HG02610 (cell line): ENCODE measurements at regions not wholly inside any gene's neighbourhood (a gene's known extent, or its start where the extent isn't known, plus 50 kb on each side); places are given as distances from the start of the nearest gene placed in this dataset.

Source experiments
- ATAC-seq: cut with Tn5 transposase; IDR thresholded peaks from one replicate; pipeline ENCODE4 v1.9.1; 2021; ENCODE audit warnings: mild to moderate bottlenecking, moderate library complexity; ENCODE audit not compliant: unreplicated experiment

DNA sequence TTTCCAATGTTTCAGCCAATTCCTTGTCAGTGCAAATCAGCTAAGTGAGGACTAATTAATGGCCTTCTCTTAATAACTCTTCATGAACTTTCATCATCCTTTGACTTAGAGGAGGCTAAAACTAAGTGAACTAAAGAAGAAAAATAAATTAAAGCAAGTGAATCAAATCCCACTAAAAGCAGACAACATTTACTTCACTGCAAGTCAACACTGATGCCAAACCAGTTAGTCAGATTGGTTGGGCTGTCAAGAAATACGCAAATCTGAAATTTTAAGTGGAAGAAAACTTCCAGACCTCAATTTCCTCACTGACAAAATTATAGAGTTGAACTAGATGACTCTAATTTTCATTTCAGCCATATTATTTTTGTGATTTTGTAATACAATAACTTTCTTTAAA lies 137.2 kb upstream of the PRLR start:
- ATAC-seq: no peak

DNA sequence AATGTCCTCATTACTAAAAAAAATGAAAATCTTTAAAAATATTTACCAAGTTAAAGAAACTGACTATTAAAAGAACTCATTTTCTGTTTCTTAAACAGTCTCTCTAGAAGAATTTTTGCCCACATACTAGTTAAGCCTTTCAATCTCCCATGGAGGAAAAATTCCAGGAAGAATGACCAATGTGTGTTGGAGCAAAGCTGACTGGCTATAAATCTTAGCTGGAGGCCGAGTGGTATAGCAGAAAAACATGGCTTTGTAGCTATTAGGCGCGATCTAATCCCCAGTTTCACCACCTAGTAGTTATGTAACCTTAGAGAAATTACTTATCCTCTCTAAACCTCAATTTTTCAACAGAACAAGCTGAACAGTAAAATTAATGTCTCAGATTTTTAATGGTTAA lies 135.5 kb upstream of the PRLR start:
- ATAC-seq: no peak

DNA sequence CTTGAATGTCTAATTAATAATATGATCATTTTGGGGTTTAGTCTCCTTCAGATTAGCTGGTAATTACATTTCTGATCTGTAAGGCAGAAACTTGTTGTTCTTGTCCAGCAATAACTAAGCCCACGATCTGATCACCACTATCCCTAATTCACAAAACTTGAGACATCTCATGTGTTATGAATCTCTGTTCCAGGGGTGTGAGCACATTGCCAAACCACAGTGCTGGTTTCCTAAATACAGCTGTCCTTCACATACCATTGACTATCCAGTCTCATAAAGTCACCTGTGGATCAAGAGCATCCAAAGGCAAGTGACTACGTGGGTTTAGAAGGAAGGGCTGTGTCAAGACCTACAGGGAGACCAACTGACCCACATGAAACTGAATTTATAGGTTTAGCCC lies 134.1 kb upstream of the PRLR start:
- no peak for ATAC-seq

DNA sequence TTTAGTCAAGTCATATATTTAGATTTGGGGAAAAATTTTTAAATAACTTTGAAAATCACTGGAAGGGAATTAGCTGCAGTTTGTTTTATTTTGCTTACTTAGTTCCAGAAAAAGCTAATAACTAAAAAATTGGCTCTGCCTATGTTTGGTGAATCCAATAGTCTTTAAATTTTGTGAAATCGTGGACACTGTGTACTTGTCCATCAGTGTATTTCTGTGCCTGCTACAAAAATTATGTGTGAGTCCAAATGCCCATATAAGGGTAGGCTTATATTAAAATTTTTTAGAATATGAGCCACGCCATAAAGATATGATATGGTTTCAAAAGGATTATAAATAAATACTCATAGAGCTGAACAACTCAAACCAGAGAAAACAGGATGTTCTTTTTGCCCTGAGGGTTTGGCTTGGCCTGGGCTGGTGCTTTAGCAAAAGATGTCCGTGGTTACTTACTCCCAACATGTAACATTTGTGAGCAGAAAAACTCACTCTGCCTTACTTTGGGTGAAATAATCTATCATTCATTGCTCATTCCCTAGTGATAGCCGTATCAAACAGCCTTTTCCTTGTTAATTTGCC lies 133.2 kb upstream of the PRLR start:
- ATAC-seq: no peak

DNA sequence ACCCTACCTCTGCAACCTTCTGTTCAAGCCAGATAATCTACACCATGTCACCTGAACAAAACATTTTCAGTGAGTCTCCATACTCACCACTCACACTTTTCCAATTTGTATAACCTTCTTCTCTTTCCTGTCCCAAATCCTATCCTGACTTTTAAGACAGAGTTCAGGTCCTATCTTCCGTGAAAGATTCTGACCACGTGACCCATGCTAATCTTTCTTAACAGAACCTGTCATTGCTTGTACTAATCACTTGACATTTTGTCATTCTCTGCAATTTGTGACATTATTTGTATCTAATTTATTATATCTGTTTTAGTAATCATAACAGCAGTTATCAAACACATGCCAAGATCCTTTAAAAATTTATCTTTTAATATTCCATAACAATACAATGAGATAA lies 132.5 kb upstream of the PRLR start:
- no peak for ATAC-seq

DNA sequence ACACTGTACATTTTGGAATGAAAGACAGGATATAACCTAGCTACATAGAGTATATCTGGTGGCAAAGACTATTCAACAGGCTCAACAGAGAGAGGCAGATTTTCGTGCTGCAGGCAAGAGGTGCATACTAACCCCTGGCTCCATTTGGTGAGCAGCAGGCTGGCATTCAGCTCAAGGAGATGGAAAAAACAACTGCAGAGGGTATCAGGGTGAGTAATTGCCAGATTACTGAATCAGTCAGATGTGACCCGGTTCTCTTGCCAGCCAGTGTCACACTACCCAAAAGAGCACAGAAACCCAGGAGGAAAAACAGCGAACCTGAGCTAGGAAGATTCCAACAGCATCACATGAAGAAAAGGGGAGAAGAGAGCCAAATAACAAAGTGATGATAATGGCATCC lies 130.4 kb upstream of the PRLR start:
- no peak for ATAC-seq

DNA sequence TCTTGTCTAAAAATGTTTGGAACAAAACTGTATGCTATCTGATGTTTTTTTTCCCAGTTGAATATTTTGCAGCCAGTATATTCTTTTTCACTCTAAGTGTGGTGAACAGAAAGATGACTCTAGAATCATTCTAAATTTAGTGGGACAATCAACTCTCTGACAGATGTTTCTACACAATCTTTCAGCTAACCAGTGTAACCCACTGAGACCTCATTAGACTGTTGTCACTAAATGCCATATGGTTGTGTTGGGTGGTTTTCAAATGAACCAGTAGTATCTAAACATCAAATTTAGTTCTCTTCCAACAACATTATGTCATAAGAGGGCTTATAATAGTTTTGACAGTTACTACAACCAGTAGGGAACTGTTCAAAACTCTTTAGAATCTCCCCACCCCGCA lies 129.6 kb upstream of the PRLR start:
- no peak for ATAC-seq

DNA sequence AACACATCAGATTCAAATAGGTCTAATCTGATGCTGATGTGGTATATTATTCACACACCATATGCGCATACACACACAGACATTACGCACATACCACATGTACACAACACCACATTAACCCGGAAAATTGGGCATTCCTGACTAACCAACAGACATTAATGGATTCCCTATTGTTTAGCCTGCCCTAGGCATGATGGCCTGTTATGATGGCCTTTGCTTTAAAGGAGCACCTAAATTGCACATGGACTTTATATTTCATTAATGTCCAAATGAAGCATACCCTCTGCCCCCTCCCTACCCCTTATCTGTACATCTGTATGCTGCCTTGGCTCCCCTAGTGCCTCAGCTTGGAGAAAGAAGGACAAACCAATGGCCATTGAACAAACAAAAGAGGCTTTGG lies 127.7 kb upstream of the PRLR start:
- ATAC-seq: no peak

DNA sequence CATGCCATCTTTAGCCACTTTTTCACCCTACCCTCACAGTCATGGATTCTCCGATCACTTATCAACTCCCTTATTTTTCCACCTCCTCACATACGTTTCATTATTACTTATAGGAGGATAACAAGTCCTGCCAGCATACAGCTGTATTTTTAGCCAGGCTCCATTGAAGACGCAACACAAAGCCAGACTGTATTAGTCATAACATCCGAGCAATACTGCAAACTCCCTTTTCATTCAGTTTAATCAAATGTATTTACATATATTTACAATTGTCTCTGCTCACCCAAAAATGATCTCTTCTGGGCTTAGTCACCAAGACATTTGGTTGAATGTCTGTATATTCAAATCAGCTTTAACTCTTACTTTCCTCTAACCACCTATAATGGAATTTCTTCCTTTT lies 126.4 kb upstream of the PRLR start:
- no peak for ATAC-seq

DNA sequence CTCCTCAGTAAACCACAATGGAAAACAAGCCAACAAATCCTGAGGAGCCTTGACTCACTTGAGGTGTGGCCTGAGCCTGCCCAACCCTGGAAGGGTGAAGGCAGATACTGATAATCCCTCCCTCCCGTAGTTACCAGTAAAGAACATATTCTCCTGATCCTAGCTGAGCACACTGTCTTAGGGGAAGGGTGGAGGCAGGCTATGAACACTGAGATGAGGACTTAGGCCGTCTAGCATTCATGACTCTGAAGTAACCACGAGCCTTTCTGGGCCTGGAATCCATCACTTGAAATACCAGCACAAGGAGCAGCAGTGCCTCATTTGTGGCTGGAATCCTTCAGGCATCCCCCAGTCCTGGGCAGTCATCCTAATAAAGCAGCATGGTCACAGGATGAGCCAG lies 124.5 kb upstream of the PRLR start:
- no peak for ATAC-seq

DNA sequence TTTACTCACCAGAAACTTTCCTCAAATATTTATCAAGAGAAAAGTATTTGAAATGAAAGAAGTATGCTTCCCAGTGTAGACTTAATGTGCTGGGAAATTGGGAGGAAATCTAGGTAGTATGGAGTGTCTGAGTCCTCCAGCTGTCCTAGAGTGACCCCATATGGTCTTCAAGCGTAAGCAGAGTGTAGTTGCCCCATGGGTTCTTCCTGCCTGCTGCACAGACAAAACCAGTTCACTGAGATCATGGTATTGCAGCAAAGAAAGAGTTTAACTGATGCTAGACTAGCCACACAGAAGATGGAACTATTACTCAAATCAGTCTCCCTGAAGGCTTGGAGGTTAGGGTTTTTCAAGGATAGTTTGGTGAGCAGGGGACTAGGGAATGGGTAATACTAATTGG lies 114.9 kb upstream of the PRLR start:
- no peak for ATAC-seq

DNA sequence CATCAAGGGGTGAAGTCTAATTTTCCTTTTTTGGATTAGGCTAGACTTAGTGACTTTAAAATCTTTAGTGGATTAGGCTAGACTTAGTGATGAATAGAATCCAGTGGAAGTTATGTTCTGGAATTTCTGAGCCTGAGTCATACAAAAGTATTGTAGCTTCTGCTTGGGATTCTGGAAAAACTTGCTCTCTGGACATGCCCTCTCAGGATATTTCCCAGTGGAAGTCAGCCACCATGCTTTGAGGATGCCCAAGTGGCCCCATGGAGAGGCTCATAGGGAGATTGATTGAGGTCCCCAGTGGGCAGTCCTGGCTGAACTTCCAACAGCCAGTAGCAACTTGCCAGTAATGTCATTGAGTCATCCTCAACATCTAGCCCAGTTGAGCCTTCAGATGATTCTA lies 112.4 kb upstream of the PRLR start:
- no peak for ATAC-seq

DNA sequence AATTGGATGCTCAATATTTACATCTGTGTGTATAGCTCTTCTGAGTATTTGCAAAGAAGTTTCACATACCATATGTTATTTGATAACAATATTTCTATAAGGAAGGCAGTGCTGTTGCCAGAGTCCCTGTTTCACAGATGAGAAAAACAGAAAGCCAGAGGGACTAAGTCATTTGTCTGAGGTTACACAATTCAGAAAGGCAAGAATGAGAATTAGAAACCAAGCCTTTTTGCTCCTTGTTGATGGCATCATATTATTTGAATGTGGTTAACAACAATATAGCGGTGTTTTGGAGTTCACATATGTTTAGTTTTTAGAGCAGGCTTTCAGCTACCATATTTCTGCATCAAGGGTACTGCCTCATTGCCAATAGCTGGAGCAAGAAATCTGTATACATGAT lies 110.9 kb upstream of the PRLR start:
- peak; percentile 87 for ATAC-seq

DNA sequence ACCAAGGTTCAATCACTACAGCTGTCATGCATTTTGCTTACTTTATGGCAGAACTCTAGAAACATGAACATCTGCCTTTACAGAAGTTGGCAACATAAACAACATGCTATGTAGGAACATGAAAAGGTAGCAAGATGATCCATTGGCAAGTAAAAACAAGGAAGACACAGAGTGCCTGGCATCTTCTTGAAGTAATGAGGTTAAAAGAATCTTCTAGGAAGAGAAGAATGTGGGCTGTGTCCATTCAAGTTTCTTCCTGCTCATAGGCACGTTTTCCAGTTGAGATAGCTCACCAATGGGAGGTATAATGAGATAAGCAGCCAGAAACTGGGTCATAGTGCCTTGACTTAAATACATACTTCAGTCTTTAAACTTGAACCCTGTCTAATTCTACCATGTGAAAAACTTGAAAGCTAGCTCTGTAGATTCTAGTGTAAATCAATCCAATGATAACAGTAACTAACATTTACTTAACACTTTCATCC lies 109.4 kb upstream of the PRLR start:
- no peak for ATAC-seq

DNA sequence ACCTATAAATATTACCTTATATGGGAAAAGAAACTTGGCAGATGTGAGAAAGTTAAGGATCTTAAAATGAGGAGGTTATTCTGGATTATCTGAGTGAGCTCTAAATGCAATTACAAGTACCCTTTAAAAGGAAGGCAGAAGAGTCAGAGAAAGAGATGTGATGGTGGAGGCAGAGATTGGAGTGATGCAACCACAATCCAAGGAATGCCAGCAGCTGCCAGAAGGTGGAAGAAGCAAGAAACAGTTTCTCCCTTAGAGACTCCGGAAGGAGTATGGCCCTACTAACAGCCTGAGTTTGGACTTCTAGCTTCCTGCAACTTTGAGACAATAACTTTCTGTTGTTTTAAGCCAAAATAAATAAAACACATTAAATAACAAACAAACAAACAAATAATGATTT lies 108.7 kb upstream of the PRLR start:
- no peak for ATAC-seq

DNA sequence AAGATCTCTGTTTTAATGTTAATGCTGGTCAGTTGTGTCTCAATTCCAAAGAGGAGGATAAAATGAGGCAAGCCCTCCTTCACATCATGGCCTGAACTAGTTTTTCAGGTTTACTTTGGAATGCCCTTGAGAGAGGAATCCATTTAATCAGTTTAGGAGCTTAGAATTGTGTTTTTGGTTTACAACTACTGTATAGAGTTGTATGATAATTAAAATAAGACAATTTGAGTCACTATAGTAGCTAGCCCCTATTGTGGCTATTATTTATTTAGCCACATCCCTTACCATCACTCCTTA lies 107.8 kb upstream of the PRLR start:
- ATAC-seq: no peak

DNA sequence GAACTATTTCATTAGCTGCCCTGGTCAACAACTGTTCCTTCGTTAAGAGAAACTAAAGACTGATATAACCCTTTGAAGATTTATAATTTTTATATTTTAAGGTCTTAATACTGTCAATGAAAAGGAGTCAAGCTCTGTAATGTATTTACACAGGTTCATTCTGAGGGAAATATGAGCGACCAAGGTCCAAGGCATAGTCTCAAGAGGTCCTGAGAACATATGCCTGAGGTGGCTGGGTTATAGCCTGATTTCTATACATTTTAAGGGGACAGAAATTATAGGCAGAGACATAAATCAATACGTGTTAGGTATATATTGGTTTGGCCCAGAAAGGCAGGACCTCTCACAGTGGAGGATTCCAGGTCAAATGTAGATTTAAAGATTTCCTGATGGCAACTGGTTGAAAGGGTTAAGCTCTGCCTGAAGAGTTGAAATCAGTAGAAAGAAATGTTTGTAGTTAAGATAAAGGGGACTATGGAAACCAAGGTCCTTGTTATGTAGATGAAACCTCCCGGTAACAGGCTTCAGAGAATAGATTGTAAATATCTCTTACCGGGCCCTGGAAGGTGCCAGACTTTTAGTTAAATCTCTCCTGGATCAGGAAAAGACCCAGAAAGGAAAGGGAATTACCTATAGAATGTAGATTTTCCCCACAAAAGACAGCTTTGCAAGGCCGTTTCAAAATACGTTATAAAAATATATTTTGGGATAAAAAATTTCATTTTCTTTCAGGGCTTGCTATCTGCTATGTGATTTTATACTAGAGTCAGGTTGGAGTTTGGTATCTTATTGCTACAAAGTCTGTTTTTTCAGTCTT lies 107.3 kb upstream of the PRLR start:
- ATAC-seq: no peak

DNA sequence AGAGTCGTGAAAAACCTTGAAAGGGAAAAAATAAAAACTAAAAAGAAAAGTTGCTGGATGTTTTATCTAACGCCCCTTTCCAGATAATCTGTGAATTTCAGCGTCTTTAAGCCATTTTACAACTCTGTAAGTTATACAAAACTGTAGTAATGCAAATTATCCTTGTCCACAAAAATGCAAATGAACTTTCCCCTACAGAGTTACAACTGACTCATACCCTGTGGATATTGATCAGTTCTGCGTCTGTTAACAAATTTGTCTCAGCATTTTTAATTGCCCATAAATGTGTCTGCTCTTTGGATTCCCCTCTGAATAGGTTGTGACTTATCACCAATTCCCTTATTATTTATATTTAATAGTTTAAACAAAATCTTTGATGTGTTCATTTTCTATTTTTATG lies 105.9 kb upstream of the PRLR start:
- no peak for ATAC-seq

DNA sequence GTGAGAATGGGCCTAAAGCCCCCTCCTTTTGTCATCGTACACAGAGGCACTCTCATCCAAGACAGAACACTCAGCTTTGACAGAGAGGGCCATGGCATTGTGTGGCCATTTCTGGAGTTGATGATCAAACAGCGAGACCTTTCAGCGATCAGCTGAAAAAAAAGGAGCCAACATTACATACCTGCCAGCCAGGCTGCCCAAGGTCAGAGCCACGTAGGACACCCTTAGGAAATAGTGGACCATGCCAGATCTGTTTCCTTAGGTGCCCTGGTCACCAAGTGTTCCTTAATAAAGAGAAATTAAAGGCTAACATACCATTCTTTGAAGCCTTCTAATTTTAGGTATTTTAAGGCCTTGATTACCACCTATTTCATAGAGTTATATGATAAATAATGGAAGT lies 105.5 kb upstream of the PRLR start:
- ATAC-seq: no peak

DNA sequence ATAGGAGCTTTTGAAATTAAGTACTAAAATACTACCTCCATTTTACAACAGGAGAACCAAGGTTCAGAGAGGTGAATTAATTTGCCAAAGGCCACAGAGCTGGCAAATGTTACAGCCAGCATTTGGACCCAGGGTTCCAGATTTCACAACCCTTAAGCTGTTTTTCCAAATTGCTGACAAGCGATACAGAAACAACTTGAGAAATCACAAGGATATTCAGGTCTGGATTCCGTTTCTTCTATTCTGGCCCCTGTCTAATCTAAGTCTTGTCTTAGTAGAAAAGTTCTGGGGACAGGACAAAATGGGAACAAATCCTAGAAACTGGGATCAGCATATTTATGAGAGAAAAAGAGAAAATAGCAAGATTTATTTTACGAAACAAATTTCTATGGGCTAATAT lies 103.1 kb upstream of the PRLR start:
- ATAC-seq: no peak

DNA sequence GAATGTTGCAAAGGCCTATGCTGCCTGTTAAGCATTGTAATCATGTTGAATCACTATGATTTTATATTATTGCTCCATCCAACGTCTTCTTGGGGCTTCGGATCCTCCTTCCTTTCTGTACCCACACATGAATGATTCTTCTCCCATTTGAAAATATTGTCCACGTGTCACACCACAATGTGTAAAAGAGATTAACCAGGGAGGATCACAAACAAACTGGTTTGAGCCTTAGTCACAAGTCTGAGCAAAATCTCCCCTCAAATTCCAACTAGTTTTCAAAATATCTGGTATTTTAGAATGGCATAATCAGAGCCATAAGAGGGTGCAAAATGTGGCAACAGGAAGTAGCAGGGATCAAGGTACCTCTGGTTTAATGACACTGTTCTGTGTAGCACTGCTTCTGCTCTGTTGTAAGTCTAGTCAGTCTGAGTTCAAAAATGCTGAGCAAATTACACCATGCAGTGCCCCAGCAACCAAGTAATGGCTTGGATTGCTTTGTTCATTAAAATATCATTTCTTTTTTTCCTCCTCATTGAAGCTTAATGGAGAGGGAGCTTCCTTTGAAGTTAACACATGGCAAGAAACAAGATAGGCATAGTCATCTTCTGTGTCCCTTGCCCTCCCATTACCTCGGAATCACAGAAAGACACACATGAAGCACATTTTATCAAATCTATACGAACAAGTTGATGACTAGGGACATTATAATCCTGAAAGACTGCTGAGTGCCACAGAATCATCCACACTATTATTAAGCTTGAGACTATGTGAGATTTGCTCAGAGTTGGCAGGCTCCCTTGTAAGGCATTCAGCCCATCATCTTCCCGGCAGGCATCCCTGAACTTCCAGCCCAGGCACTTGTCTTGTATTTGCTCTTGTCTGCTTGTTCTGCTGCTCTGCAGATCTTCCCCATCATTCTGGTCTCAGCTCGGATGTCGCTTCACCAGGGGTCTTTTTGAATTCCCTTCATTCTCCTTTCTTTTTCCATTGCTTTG lies 102.0 kb upstream of the PRLR start:
- no peak for ATAC-seq

DNA sequence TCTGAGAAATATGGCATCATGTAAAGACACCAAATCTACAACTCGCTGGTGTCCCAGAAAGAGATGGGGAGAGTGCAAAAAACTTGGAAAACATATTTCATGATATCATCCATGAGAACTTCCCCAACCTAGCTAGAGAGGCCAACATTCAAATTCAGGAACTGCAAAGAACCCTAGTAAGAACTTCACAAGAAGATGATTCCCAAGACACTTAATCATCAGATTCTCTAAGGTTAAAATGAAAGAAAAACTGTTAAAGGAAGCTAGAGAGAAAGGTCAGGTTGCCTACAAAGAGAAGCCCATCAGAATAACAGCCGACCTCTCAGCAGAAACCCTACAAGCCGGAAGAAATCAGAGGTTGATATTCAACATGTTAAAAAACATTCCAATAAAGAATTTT lies 95.5 kb upstream of the PRLR start:
- ATAC-seq: no peak
